Neuronal stem cell (in vitro differentiated cells): ENCODE measurements at regions not wholly inside any gene's neighbourhood (a gene's known extent, or its start where the extent isn't known, plus 50 kb on each side); places are given as distances from the start of the nearest gene placed in this dataset.

ENCODE experiments used
- DNase-seq: peaks from one replicate; pipeline ENCODE4 v3.0.0-alpha.2; 2013; ENCODE audit warnings: low spot score
- H2AFZ ChIP-seq: one replicate; pipeline ENCODE4 v1.6.1; 2013; ENCODE audit warnings: mild to moderate bottlenecking, low read length, inconsistent platforms
- H2AK5ac ChIP-seq: 2 replicates; pipeline ENCODE4 v1.6.1; 2013; ENCODE audit warnings: low read depth, mild to moderate bottlenecking, inconsistent platforms, low read length, moderate library complexity, mixed read lengths
- H2BK120ac ChIP-seq: 2 replicates; pipeline ENCODE4 v1.6.1; 2013; ENCODE audit warnings: low read depth, mild to moderate bottlenecking, inconsistent platforms, low read length, moderate library complexity, mixed read lengths
- H2BK12ac ChIP-seq: one replicate; pipeline ENCODE4 v1.6.1; 2013; ENCODE audit warnings: low read length, inconsistent platforms
- H2BK15ac ChIP-seq: 2 replicates; pipeline ENCODE4 v1.6.1; 2013; ENCODE audit warnings: mild to moderate bottlenecking, low read length, inconsistent platforms, mixed read lengths
- H2BK5ac ChIP-seq: one replicate; pipeline ENCODE4 v1.6.1; 2013; ENCODE audit warnings: inconsistent platforms, mild to moderate bottlenecking, low read length, moderate library complexity
- H3K14ac ChIP-seq: one replicate; pipeline ENCODE4 v1.6.1; 2013; ENCODE audit warnings: low read length, inconsistent platforms
- H3K18ac ChIP-seq: 2 replicates; pipeline ENCODE4 v1.6.1; 2013; ENCODE audit warnings: low read length, inconsistent platforms
- H3K23ac ChIP-seq: 2 replicates; pipeline ENCODE4 v1.6.1; 2013; ENCODE audit warnings: low read depth, mild to moderate bottlenecking, mixed read lengths, low read length, inconsistent platforms; ENCODE audit not compliant: poor library complexity
- H3K27ac ChIP-seq: replicated peaks from 3 replicates; pipeline ENCODE4 v1.5.1; 2013; ENCODE audit warnings: low read length, inconsistent platforms
- H3K27me3 ChIP-seq, 3 experiments: 2 replicates each; pipeline ENCODE4 v1.6.1; 2013; ENCODE audit warnings: low read length in 3 of 3, mild to moderate bottlenecking in 2 of 3, inconsistent platforms in 1 of 3, low read depth in 1 of 3, mixed read lengths in 1 of 3, moderate library complexity in 1 of 3; ENCODE audit not compliant: control insufficient read depth in 3 of 3, insufficient read depth in 3 of 3
- H3K36me3 ChIP-seq, 2 donors: replicated peaks in 1 of 2; 2 replicates each; pipeline ENCODE4 v1.6.1; 2013; ENCODE audit warnings: low read length in 2 of 2; ENCODE audit not compliant: control insufficient read depth in 2 of 2, insufficient read depth in 2 of 2
- H3K4ac ChIP-seq: 2 replicates; pipeline ENCODE4 v1.6.1; 2013; ENCODE audit warnings: inconsistent platforms, mild to moderate bottlenecking, low read length, moderate library complexity
- H3K4me1 ChIP-seq, 2 donors: 1 replicate in 1 of 2; 2 replicates in 1 of 2; pipeline ENCODE4 v1.6.1; 2013; ENCODE audit warnings: low read length in 2 of 2, low read depth in 1 of 2; ENCODE audit not compliant: control insufficient read depth in 2 of 2, insufficient read depth in 1 of 2
- H3K4me2 ChIP-seq: one replicate; pipeline ENCODE4 v1.6.1; 2013; ENCODE audit warnings: mild to moderate bottlenecking, low read length, inconsistent platforms; ENCODE audit not compliant: insufficient read depth, poor library complexity, severe bottlenecking
- H3K4me3 ChIP-seq, 2 donors: 2 replicates each; pipeline ENCODE4 v1.5.1; 2013; ENCODE audit warnings: low read length in 2 of 2, mild to moderate bottlenecking in 2 of 2, inconsistent platforms in 1 of 2, moderate library complexity in 1 of 2
- H3K79me1 ChIP-seq: one replicate; pipeline ENCODE4 v1.6.1; 2013; ENCODE audit warnings: low read depth, mild to moderate bottlenecking, inconsistent platforms, low read length, moderate library complexity
- H3K9ac ChIP-seq: one replicate; pipeline ENCODE4 v1.6.1; 2013; ENCODE audit warnings: mild to moderate bottlenecking, low read depth, low read length, inconsistent platforms; ENCODE audit not compliant: poor library complexity
- H3K9me3 ChIP-seq, 2 donors: replicated peaks in 1 of 2; 2 replicates each; pipeline versions ENCODE3 to v1.6.1; 2013; ENCODE audit warnings: low read length in 2 of 2, mild to moderate bottlenecking in 2 of 2, inconsistent platforms in 1 of 2, low read depth in 1 of 2, mixed read lengths in 1 of 2, moderate library complexity in 1 of 2; ENCODE audit not compliant: control insufficient read depth in 2 of 2, insufficient read depth in 1 of 2
- H4K8ac ChIP-seq: one replicate; pipeline ENCODE4 v1.6.1; 2013; ENCODE audit warnings: low read depth, mild to moderate bottlenecking, inconsistent platforms, low read length, moderate library complexity
- H4K91ac ChIP-seq: one replicate; pipeline ENCODE4 v1.6.1; 2013; ENCODE audit warnings: low read length, low read depth, mild to moderate bottlenecking, inconsistent platforms; ENCODE audit not compliant: poor library complexity
- WGBS, 2 donors: extraction: QIAGEN DNeasy Blood & Tissue Kit; methylation state at CpG; one replicate each; pipeline ENCODE4 v1.1.7; 2013; ENCODE audit warnings: missing lambda C conversion rate in 2 of 2, mixed read lengths in 1 of 2; ENCODE audit not compliant: insufficient read length in 2 of 2, insufficient replicate concordance in 1 of 2; ENCODE audit errors: extremely low coverage in 2 of 2; 5-methylcytosine and 5-hydroxymethylcytosine counted together

DNA sequence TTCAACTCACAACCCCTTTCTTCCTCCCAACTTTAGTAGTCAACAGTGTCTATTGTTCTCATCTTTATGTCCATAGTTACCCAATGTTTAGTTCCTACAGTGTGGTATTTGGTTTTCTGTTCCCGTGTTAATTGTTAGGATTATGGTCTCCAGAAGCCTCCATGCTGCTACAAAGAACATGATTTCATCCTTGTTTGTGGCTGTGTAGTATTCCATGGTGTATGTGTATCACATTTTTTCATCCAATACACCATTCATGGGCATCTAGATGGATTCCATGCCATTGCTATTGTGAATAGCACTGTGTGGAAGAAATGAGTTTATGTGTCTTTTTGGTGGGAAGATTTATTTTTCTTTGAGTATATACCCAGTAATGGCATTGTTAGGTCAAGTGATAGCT, 420.3 kb downstream of the XYLT1 start:
- Histone ChIP-seq H3K4me3 (no peak overlapping the region), H3K14ac (no peak overlapping the region), H3K9ac (no peak overlapping the region), H3K4ac (no peak overlapping the region), H3K4me1 (peaks cover 0 to 2% of the 10 kb centered on the region in 2 donors), H2BK5ac (no peak overlapping the region), H3K27ac (no peak overlapping the region), H3K36me3 (no peaks in the 10 kb centered on the region), H2BK120ac (no peak overlapping the region), H3K79me1 (peaks cover 3% of the 10 kb centered on the region), H4K91ac (no peak overlapping the region), H2BK12ac (no peak overlapping the region), H3K18ac (no peak overlapping the region), H3K9me3 (peaks cover 0 to 3% of the 10 kb centered on the region in 2 donors), H2AK5ac (no peak overlapping the region), H2BK15ac (no peak overlapping the region), H3K4me2 (no peak overlapping the region), H4K8ac (no peak overlapping the region), H2AFZ (no peak overlapping the region), H3K27me3 (no peaks in the 10 kb centered on the region), H3K23ac (no peak overlapping the region)
- DNase-seq = no peak
- WGBS, 2 donors = no CpG with 5 or more reads among the region's 1 CpG
